ENCODE measurements at regions not wholly inside any gene's neighbourhood (a gene's known extent, or its start where the extent isn't known, plus 50 kb on each side); places are given as distances from the start of the nearest gene placed in this dataset.

DNA sequence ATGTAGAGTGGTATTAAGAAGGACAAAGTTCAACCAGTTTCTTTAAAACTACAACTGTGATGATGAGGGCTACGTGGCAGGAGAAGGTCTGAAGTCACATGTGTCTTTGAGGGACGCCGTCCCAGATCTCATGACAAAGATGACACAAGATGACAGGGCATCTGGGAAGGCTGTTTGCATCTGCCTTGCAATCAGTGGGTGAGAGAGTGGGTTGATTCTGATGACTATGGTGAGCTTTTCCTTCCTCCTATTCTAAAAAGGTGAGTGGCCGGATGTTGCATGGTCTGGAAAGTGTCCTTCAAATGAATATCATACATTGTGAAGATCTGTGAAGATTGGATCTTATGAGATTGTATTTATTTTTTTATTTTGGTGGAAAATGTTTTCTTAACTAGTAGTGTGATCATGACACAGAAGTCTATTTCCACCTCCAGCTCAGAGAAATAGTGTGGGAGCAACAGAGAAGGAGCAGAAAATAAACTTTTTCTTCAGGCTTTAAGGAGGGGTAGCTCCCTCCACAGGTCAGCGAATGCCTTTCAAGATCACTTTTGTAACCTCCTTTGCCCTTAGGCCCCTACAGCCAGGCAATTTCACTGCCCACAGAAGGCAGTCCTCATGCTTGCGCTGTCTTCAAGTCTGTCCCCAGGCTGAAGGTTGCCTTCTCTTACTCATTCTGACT lies 76.0 kb upstream of the ATF3 start:
- ATAC-seq (no peak), DNase-seq (no peak)
- H3K36me3 Mint-ChIP-seq (ENCODE audit: low read depth): peaks cover 6% of the 10 kb centered on the region
- H3K4me3 Mint-ChIP-seq: no peak overlapping the region
- peaks cover 44% of the 10 kb centered on the region for H3K27me3 Mint-ChIP-seq
- H3K9me3 ChIP-seq (ENCODE audit: control insufficient read depth, low read length, poor library complexity, severe bottlenecking): no peaks in the 10 kb centered on the region
- H3K4me1 Mint-ChIP-seq: peaks cover 6% of the 10 kb centered on the region
- H3K27ac Mint-ChIP-seq: no peak overlapping the region

DNA sequence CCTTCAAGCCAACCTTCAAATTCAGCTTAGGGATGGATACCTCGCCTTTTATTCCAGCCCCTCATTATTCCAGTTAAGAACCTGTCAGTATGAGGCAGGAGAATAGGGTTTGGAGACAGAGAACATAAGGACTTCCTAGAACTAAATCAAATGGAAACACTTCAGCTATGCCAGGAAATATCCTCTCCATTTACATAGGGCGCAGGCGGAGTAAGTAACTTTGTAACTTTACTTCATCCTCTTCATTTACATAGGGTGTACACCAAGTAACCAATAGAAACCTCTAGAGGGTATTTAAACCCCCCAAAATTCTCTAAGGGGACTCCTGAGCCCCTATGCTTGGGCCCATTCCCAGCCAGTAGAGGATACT lies 75.4 kb upstream of the ATF3 start:
- DNase-seq (no peak), ATAC-seq (no peak)
- H3K4me3 Mint-ChIP-seq: no peak overlapping the region
- no peak overlapping the region for H3K27ac Mint-ChIP-seq
- H3K27me3 Mint-ChIP-seq: peaks cover 44% of the 10 kb centered on the region
- no peaks in the 10 kb centered on the region for H3K9me3 ChIP-seq (ENCODE audit: control insufficient read depth, low read length, poor library complexity, severe bottlenecking)
- peaks cover 6% of the 10 kb centered on the region for H3K4me1 Mint-ChIP-seq
- peaks cover 6% of the 10 kb centered on the region for H3K36me3 Mint-ChIP-seq (ENCODE audit: low read depth)

DNA sequence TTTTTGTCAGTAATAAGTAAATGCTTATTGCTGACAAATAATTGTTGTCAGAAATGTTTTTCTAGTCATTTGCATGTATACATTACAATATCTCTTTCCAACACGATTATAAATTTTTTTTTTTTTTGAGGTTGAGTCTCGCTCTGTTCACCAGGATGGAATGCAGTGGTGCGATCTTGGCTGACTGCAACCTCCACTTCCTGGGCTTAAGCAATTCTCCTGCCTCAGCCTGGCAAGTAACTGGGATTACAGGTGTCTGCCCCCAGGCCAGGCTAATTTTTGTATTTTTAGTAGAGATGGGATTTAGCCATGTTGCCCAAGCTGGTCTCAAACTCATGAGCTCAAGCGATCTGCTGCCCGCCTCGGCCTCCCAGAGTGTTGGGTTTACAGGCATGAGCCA lies 72.0 kb upstream of the ATF3 start:
- peaks cover 4% of the 10 kb centered on the region for H3K36me3 Mint-ChIP-seq (ENCODE audit: low read depth)
- H3K27ac Mint-ChIP-seq: no peak overlapping the region
- ATAC-seq (no peak), DNase-seq (no peak)
- no peaks in the 10 kb centered on the region for H3K9me3 ChIP-seq (ENCODE audit: control insufficient read depth, low read length, poor library complexity, severe bottlenecking)
- no peak overlapping the region for H3K4me3 Mint-ChIP-seq
- H3K27me3 Mint-ChIP-seq: peaks cover 32% of the 10 kb centered on the region
- peaks cover 6% of the 10 kb centered on the region for H3K4me1 Mint-ChIP-seq

DNA sequence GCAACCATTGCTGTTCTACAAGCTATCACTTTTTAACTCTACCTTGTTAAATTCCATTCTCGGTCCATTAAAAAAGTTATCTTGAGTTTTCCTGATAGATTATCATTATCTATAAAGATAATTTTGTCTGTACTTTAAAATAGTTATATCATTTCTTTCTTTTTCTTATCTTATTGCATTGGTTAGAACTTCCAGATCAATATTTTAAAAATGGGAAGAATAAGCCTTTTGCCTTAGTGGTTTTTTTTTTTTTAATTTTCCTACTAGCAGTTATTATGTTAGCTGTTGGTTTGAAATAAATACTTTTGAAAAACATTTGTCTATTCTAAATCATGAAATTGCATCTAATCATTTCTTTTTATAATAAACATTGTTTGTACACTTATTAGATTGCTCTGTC lies 71.0 kb upstream of the ATF3 start:
- no peak overlapping the region for H3K27ac Mint-ChIP-seq

DNA sequence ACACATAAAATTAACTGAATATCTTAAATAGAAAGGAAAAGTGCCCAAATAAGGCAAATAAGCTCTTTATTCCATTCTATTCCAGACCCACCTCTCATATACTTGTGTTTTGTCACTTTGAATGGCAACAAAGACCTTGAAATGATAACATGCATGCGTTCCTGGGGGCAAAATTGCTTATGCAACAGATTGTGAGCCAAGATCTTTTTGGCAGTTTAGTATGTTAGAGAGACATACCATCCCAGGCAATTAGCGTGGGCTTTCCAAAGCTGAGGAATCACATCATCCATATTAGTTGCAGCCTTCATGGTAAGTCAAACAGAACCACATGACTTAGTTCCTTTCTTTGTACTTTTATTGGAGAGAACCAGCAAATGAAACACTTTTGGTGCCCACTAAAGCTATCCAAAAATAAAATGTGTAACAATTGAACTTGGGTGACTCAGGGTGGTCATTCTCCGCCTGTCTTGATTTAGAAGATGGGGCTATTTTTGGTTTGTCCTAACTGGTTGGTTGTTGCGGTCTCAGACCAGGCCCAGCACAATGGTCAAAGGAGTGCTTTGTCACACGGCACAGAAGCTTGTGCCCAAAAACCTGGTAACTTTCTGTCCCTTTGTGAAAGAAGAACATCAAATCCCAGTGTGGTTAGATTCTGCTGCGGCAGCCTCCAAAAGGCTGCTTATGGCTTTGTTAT lies 68.7 kb upstream of the ATF3 start:
- DNase-seq (no peak), ATAC-seq (no peak)
- H3K4me1 Mint-ChIP-seq: peaks cover 2% of the 10 kb centered on the region
- H3K27ac Mint-ChIP-seq: no peak overlapping the region
- no peaks in the 10 kb centered on the region for H3K9me3 ChIP-seq (ENCODE audit: control insufficient read depth, low read length, poor library complexity, severe bottlenecking)
- no peak overlapping the region for H3K4me3 Mint-ChIP-seq
- H3K36me3 Mint-ChIP-seq (ENCODE audit: low read depth): peaks cover 4% of the 10 kb centered on the region
- peaks cover 33% of the 10 kb centered on the region for H3K27me3 Mint-ChIP-seq

More for the DNA sequence above, 71.0 kb upstream of the ATF3 start:
- Mint-ChIP-seq H3K27me3 (peaks cover 23% of the 10 kb centered on the region), H3K36me3 (ENCODE audit: low read depth) (peaks cover 4% of the 10 kb centered on the region), H3K4me3 (no peak overlapping the region), H3K4me1 (peaks cover 6% of the 10 kb centered on the region)
- no peaks in the 10 kb centered on the region for H3K9me3 ChIP-seq (ENCODE audit: control insufficient read depth, low read length, poor library complexity, severe bottlenecking)
- ATAC-seq (no peak), DNase-seq (no peak)

DNA sequence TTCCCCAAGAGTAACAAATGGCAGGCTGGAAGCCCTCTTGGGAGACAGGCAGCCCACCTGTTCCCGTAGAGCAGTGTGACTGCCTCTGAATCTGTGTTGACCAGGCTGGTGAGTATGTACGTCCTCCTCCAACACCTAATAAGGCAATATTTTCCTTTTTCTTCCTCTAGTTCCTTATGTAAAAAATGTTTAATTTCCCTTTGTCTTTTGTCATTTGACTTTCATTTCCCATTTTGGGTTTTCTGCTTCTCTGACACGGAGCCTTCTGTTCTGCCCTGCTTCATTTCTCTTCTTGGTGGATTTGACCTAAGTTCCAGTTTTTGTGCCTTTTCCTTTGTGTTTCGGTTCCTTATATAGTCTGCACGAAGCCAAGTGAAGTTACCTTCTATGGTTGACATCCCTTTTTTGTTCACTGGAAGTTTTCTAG lies 65.8 kb upstream of the ATF3 start:
- Mint-ChIP-seq H3K36me3 (ENCODE audit: low read depth) (peaks cover 2% of the 10 kb centered on the region), H3K27ac (no peak overlapping the region), H3K4me3 (no peak overlapping the region), H3K27me3 (peaks cover 41% of the 10 kb centered on the region), H3K4me1 (peaks cover 2% of the 10 kb centered on the region)
- ATAC-seq (peak; percentile 42), DNase-seq (no peak)
- no peaks in the 10 kb centered on the region for H3K9me3 ChIP-seq (ENCODE audit: control insufficient read depth, low read length, poor library complexity, severe bottlenecking)

DNA sequence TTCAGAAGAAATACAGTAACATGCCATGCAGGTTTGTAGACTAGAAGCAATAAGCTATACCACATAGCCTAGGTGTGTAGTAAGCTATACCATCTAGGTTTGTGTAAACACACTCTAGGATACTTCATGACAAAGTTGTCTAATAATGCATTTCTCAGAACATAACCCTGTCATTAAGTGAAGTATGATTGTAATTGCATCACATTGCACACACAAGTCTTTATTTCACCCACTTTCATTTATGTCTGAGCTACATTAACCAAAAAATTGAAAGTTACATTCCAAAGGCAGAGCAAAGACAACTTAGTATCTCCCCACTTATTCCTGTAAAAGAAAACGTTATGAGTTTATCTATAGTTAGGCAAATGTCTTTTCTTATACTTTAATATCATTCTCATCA lies 64.5 kb upstream of the ATF3 start:
- H3K9me3 ChIP-seq (ENCODE audit: control insufficient read depth, low read length, poor library complexity, severe bottlenecking): no peaks in the 10 kb centered on the region
- DNase-seq (no peak), ATAC-seq (no peak)
- Mint-ChIP-seq H3K36me3 (ENCODE audit: low read depth) (peaks cover 2% of the 10 kb centered on the region), H3K4me1 (peaks cover 2% of the 10 kb centered on the region), H3K4me3 (no peak overlapping the region), H3K27ac (no peak overlapping the region), H3K27me3 (peaks cover 40% of the 10 kb centered on the region)

DNA sequence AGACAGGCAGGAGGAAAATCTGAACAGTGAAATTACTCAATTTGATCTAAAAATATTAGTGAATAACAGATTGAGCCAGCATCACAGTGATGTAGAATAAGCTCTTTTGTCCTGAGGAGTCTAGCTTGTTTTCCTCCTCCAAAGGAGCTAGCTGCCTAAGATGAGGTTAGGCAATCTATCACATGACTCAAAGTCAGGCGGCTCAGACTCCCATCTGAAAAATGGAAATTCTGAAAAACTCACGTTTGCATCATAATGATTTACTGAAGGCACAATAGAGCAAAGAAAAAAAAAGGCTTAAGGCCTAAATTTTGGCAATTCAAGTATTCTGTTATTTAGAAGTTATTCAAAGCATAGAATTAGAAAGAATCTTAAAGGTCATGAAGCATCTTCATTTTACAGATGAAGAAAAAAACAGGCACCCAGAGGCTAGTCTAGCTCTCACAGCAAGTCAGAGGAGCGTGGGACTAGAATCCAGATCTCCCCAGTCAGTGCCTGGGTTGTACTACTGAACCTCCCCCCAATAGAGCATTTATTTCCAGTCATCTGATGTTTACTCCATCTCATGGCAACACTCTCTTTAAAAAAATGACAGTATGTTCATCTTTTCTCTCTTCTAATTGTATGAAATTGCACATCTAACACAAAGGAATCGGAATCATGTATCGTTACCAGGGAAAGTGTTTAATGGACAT lies 62.5 kb upstream of the ATF3 start:
- ATAC-seq: no peak
- Mint-ChIP-seq H3K27ac (no peak overlapping the region), H3K4me3 (no peak overlapping the region), H3K27me3 (peaks cover 50% of the 10 kb centered on the region), H3K4me1 (peaks cover 2% of the 10 kb centered on the region), H3K36me3 (ENCODE audit: low read depth) (no peaks in the 10 kb centered on the region)
- no peaks in the 10 kb centered on the region for H3K9me3 ChIP-seq (ENCODE audit: control insufficient read depth, low read length, poor library complexity, severe bottlenecking)
- DNase-seq: no peak

DNA sequence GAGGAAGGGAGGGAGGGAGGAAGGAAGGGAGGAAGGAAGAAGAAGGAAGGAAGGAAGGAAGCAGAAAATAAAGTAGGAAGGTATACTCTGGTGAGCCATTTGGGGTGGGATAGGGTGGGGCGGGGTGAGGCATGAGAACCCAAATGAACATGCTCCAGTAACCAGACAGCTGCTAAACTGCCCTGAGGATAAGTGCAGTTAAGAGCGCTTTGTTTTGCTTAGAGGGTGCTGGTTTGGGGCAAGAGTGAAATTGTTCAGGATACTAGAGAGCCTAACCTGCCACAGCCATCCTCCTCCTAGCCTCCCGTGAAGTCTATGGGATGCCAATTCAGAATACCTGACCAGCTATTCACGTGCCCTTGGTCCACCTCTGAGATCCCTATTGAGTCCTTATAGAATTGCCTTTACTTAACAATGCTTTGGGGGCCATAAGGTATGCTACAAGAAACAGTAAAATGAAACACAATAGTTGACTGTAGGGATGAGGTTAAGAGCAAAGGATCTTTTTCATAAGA lies 59.0 kb upstream of the ATF3 start:
- Mint-ChIP-seq H3K4me1 (no peaks in the 10 kb centered on the region), H3K27ac (no peak overlapping the region), H3K27me3 (peaks cover 64% of the 10 kb centered on the region), H3K4me3 (no peak overlapping the region), H3K36me3 (ENCODE audit: low read depth) (no peaks in the 10 kb centered on the region)
- DNase-seq: no peak
- H3K9me3 ChIP-seq (ENCODE audit: control insufficient read depth, low read length, poor library complexity, severe bottlenecking): no peaks in the 10 kb centered on the region
- no peak for ATAC-seq

DNA sequence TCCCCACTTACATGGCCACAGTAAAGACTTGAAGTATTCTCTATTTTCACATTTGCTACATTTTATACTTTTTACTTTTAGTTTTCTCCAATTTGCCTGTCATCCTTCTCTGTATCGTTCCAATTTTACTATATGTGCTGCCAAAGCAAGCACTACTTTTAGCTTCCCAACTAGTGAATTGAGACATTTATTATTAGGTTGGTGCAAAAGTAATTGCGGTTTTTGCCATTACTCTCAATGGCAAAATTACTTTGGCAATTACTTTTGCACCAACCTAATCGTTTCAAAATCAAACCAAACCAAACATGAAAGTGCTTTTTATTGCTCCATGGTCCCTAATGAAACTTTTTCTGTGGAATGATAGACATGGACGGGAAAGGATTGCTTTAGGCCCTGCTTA lies 56.6 kb upstream of the ATF3 start:
- Mint-ChIP-seq H3K4me3 (no peak overlapping the region), H3K36me3 (ENCODE audit: low read depth) (no peaks in the 10 kb centered on the region), H3K4me1 (no peaks in the 10 kb centered on the region), H3K27me3 (peaks cover 47% of the 10 kb centered on the region), H3K27ac (no peak overlapping the region)
- DNase-seq: no peak
- ATAC-seq: no peak
- H3K9me3 ChIP-seq (ENCODE audit: control insufficient read depth, low read length, poor library complexity, severe bottlenecking): no peaks in the 10 kb centered on the region

DNA sequence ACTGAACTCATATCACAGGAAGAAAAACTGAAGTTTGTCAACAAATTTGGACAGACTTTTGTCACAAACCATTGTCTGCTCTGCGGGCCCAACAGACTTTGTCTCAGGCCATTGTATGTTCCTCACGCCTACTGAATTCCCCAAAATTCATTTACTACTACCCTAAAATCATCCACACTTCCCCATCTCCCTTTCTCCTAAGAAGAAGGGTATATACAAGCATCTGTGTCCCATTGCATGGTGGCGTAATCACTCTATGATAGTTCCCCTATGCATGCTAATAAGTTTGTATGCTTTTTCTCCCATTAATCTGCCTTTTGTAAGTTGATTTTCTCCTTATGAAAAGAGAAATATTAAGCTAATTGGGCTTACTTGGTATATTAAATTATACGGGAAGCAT lies 54.9 kb upstream of the ATF3 start:
- no peak for ATAC-seq
- H3K27ac Mint-ChIP-seq: no peak overlapping the region
- DNase-seq: no peak
- H3K9me3 ChIP-seq (ENCODE audit: control insufficient read depth, low read length, poor library complexity, severe bottlenecking): no peaks in the 10 kb centered on the region
- H3K4me3 Mint-ChIP-seq: no peak overlapping the region
- H3K36me3 Mint-ChIP-seq (ENCODE audit: low read depth): no peaks in the 10 kb centered on the region
- H3K27me3 Mint-ChIP-seq: peaks cover 46% of the 10 kb centered on the region
- peaks cover 3% of the 10 kb centered on the region for H3K4me1 Mint-ChIP-seq

DNA sequence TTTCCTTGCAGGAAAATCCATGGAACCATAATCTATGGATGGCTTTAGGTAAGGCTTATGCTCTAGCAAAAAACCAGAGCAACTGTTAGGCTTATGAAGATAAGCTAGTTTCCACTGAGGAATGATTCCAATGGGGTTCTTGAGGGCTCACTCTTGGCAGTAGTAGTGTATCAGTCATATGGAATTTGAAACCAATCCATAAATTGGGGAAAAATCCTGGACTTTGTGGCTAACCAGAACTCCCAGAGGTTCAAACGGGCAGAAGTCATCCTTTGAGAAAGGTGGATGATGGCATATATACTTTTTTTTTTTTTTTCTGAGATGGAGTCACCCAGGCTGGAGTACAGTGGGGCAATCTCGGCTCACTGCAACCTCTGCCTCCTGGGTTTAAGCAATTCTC lies 54.2 kb upstream of the ATF3 start:
- no peaks in the 10 kb centered on the region for H3K9me3 ChIP-seq (ENCODE audit: control insufficient read depth, low read length, poor library complexity, severe bottlenecking)
- Mint-ChIP-seq H3K36me3 (ENCODE audit: low read depth) (no peaks in the 10 kb centered on the region), H3K4me3 (no peak overlapping the region), H3K27ac (no peak overlapping the region), H3K27me3 (peaks cover 46% of the 10 kb centered on the region), H3K4me1 (peaks cover 6% of the 10 kb centered on the region)
- DNase-seq (no peak), ATAC-seq (no peak)

DNA sequence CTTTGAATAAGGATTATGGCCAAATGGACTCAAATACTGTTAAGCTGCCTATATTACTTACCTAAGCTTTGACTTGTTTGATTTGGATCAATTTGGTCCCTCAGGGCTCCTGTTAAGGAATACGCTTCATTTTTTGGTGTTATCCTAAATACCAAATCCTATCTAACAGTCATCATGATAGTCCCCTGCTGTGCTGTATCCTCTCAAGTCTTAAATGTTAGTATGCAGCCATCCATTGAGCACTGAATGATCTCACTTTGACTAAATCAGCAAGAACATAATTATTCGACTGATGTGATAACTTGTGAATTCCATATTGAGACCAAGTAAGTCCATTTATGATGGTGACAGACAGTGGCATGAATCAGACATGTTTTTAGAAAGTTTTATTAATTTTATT lies 53.1 kb upstream of the ATF3 start:
- Mint-ChIP-seq H3K36me3 (ENCODE audit: low read depth) (no peaks in the 10 kb centered on the region), H3K4me1 (peaks cover 6% of the 10 kb centered on the region), H3K27ac (no peak overlapping the region), H3K4me3 (no peak overlapping the region), H3K27me3 (peaks cover 37% of the 10 kb centered on the region)
- no peak for DNase-seq
- no peak for ATAC-seq
- H3K9me3 ChIP-seq (ENCODE audit: control insufficient read depth, low read length, poor library complexity, severe bottlenecking): no peaks in the 10 kb centered on the region

Data from T-helper 17 cell (primary cell).